ENCODE measurements at regions not wholly inside any gene's neighbourhood (a gene's known extent, or its start where the extent isn't known, plus 50 kb on each side); places are given as distances from the start of the nearest gene placed in this dataset.

DNA sequence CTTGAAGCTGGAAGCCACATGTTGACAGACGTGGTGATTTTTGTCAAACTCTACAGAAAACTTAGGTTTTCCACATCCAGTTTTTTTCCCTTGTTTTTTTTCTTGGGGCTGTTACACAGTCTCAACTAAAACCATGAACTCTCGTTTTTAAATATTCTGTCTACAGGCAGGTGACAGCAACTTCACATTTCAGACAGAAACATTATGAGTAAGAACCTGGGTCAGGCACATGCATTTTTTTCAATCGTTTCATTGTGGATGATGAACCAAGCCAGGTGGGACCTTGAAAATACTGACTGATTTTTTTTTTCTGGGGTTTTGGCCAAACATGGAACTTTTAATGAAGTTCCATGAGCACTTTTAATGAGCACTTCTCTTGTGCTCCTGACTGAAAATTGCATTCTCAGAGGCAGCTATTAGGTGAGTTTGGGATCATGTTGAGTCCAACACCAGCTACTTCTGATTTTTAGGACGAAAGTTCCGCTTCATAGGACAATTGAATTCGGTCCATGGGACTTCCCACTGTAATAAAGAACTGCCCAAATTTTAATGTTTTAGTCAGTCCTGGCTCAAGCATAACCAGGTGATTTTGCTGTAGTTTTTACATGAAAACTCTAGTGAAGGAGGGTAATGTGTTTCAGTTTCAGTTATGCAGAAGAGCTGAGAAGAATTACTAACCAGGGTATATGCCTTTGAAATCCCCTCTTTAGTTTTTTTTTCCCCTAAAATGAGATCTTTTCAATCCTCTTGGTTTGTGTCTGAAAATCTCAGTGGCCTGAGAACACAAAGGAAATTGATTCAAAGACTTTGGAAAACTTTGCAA lies 93.2 kb upstream of the ADAMTS16 start:
- DNase-seq: no peak

DNA sequence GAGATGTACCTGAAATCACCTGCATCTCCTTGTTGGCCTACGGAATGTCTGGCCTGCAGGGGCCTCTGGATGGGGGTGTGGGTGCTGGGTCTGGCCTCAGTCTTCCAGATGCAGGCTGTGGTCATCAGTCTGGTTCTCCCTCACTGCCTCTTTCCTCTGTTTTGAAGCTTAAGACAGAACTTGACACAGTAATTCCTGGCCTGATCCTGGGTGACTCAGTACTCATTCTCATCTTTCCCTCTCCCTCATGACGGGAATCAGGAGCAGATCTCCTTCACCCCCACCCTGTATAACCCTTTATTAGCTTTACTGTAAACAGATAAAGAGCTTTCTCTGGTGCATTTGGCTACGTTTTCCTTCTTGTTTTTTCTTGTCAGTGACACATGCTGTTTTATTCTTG lies 89.3 kb upstream of the ADAMTS16 start:
- DNase-seq: no peak

GRCh38 chr5:5055712-5056111 lies 84.4 kb upstream of the ADAMTS16 start:
- DNase-seq: no peak

- DNase-seq: no peak
Observed at GRCh38 chr5:5061836-5062235, 78.3 kb upstream of the ADAMTS16 start.

DNA sequence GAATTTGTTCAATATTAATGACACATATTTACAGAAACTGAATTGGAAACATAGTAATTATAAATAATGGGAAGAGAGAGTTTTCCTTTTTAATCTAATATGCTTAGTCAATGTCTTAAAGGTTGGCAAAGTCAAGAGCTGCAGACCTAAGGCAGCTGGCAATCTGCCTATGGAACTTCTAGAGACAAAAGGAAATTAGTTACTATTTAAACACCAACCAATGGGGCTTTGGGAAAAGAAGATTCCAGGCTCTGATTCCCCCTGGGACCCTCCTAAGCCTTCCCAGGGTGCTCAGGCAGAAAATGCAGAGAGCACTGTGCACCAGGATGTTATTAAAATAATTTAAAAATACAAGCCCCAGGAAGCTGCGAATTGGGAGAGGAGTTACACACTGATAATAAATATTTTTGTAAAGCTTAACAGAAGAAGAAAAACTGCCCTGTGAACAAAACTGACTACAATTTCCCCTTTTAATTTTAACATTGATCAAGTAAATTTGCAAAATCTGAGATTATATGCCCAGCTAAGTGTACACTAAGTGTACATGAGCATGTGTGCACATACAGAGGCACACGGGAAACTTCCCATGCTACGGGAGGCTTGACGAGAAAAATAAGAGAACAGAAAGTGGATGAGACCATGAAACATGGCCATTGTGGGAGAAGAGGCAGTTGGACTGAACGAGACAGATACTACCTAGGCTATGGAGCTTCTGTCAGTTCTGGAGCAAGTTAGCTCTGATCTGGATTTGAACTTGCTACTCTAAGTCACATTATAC lies 77.4 kb upstream of the ADAMTS16 start:
- no peak for DNase-seq

DNA sequence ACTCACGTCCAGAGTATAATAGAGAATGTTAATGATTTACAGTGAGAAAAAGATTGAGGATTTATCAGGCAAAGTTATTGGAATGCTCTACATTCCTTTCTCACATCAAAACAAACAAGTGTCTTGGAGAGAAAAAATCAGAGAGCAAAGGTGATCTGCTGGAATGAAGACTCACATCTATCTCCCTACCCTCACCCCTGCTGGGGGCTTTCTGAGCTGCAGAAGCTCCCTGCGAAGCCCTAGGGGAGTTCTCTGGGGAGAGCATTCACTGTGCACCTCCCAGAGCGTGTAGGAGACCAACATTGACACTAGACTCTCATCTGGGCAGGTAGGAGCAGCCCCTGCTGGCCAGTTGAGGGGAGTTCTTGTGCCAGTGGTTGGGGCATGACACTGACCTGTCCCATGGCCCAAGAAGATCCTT lies 76.6 kb upstream of the ADAMTS16 start:
- no peak for DNase-seq

- no peak for DNase-seq
Observed at GRCh38 chr5:5065472-5065871, 74.7 kb upstream of the ADAMTS16 start.

- DNase-seq: no peak
Observed at GRCh38 chr5:5066276-5067186, 73.6 kb upstream of the ADAMTS16 start.

DNA sequence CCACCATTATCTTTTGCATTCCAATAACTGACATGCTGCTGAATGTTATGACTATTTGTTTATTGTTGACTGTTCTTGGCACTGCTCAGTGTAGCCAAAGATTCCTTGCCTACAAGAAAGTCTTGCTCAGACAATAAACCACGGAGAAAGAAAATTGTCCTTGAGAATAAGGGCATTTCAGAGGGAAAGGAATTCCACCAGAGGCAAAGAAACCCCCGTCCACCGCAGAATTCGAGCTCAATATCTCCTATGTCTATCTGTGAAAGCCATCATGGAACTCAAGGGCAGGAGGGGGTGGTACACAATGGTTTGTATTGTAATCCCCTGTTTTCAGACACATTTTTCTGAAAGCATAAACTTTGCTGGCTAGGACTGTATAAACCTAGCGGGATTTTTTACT lies 70.3 kb upstream of the ADAMTS16 start:
- DNase-seq: no peak

GRCh38 chr5:5071554-5071953 lies 68.6 kb upstream of the ADAMTS16 start:
- no peak for DNase-seq

DNA sequence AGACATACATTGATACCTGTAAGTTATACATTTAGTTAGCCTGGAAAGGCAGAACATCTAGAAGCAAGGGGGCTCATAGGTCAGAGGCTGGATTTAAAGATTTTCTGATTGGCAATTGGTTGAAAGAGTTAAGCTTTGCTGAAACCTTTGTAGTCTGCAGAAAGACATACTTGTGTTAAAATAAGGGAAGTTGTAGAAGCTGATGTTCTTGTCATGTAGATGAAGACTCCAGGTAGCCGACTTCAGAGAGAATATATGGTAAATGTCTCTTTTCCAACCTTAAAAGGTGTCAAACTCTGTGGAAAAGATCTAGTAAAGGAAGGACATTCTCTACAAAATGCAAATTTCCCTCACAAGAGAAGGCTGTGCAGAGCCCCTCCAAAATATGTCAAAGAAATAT lies 62.9 kb upstream of the ADAMTS16 start:
- DNase-seq: no peak

- DNase-seq: no peak
Observed at GRCh38 chr5:5078009-5078897, 61.9 kb upstream of the ADAMTS16 start.

- DNase-seq: no peak
Observed at GRCh38 chr5:5079876-5080275, 60.3 kb upstream of the ADAMTS16 start.

DNA sequence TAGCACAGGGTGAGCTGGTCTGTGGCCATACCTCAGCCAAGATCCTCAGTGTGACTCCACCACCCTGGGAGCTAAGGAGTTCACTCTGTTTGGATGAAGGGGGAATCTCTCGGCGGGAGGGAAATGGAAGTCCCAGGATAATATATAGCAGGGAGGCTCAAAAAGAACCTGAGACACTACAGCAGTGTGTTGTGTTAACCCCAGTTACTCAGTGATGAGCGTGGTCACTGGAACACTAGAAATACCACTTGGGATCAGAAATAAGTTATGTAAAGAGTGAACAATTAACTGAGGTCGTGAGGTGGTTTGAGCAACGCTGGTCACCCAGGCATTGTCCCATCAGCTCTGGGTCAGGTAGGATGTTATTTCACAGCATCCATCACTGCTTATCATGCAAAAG lies 59.3 kb upstream of the ADAMTS16 start:
- no peak for DNase-seq

DNA sequence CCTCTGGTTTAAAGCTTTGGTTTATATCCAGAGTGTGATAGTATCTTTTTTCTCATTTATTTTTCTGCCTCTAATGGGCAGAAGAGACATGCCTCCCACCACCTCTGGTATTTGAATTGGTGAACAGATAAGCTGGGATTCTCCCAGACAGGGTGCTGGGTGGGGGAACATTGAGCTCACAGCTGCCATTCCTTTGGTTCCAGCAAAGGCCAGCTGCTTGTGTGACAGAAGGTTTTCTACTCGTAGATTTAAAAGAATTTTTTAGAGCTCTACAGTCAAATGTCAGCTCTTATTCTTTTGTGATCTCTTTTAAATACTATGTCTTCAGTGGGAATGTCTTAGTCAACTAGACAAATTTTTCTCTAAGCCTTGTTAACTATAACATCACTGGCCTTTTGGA lies 54.7 kb upstream of the ADAMTS16 start:
- no peak for DNase-seq

DNA sequence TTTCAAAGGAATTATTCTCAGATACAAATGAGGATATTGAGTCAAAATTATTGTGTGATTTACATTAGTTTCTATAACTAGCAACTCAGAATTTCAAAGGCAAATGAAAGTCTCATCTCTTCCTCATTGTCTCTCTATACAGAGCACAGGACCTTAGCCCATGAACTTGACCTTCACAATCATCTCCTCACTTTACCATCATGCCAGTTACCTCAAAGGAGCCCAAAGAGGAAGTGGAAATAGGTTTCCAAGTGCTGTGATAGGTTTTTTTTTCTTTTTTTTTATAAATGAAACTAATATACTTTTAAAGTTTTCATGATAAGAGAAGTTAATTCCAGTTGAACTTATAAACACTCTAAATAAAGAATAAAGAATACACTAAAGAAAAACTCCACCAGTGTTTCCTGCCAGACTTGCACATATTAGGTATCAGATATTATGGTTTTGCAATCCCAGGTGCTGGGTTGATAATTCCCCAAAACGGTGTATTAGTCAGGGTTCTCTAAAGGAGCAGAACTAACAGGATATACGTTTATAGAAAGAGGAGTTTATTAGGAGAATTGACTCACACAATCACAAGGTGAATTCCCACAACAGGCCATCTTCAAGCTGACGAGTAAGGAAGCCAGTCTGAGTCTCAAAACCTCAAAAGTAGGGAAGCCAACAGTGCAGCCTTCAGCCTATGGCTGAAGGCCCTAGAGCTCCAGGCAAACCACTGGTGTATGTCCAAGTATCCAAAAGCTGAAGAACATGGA lies 50.1 kb upstream of the ADAMTS16 start:
- no peak for DNase-seq
